Suppressor macrophage treated with lipopolysaccharide for 4 hours (primary cell): ENCODE measurements at regions not wholly inside any gene's neighbourhood (a gene's known extent, or its start where the extent isn't known, plus 50 kb on each side); places are given as distances from the start of the nearest gene placed in this dataset.

Experiments
- DNase-seq: peaks from one replicate; pipeline ENCODE4 v3.0.0-alpha.2; 2020

GRCh38 chr17:51572115-51572514 is 311.8 kb downstream of the UTP18 start:
- DNase-seq: no peak
